ENCODE measurements at regions not wholly inside any gene's neighbourhood (a gene's known extent, or its start where the extent isn't known, plus 50 kb on each side); places are given as distances from the start of the nearest gene placed in this dataset.

DNA sequence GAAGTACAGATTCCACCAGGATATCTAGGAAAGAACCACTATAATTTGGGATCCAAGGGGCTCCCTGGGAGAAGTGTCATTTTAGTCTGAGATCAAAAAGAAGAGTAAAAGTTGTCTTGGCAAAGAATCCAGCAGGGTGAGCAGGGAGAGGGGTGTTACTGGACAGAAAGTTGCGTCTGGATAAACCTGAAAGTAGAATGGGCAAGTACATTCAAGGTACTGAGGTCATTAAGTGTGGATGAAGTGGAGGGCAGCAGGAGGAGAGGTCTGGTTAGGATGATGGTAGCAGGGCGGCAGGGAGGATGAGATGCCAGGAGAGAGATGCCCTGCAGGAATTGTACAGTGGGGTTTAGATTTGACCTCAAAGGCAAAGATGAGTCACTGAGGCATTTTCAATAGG, 253.3 kb downstream of the KLF13 start:
- intact Hi-C loops (cut with micrococcal nuclease): no loop called here
- Mint-ChIP-seq H3K4me1 (ENCODE audit: low read depth) (no peaks in the 10 kb centered on the region), H3K4me3 (no peak overlapping the region), H3K27me3 (peaks cover 12% of the 10 kb centered on the region), H3K36me3 (ENCODE audit: low read depth) (no peaks in the 10 kb centered on the region), H3K9me3 (peaks cover 23% of the 10 kb centered on the region), H3K27ac (no peak overlapping the region)
- DNase-seq (no peak), ATAC-seq (no peak)
- ChIA-PET CTCF (no interaction called here), POLR2A (no interaction called here)
- TF ChIP-seq, protein P1, sequence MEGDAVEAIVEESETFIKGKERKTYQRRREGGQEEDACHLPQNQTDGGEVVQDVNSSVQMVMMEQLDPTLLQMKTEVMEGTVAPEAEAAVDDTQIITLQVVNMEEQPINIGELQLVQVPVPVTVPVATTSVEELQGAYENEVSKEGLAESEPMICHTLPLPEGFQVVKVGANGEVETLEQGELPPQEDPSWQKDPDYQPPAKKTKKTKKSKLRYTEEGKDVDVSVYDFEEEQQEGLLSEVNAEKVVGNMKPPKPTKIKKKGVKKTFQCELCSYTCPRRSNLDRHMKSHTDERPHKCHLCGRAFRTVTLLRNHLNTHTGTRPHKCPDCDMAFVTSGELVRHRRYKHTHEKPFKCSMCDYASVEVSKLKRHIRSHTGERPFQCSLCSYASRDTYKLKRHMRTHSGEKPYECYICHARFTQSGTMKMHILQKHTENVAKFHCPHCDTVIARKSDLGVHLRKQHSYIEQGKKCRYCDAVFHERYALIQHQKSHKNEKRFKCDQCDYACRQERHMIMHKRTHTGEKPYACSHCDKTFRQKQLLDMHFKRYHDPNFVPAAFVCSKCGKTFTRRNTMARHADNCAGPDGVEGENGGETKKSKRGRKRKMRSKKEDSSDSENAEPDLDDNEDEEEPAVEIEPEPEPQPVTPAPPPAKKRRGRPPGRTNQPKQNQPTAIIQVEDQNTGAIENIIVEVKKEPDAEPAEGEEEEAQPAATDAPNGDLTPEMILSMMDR (IDR thresholded peaks at IDR 0.05): no peak

GRCh38 chr15:31584195-31584594, 257.6 kb downstream of the KLF13 start:
- ChIA-PET POLR2A (no interaction called here), CTCF (no interaction called here)
- H3K36me3 Mint-ChIP-seq (ENCODE audit: low read depth): no peaks in the 10 kb centered on the region
- H3K4me3 Mint-ChIP-seq: no peak overlapping the region
- intact Hi-C loops (cut with micrococcal nuclease): no loop called here
- H3K9me3 Mint-ChIP-seq: peaks cover 23% of the 10 kb centered on the region
- ATAC-seq (no peak), DNase-seq (no peak)
- no peaks in the 10 kb centered on the region for H3K4me1 Mint-ChIP-seq (ENCODE audit: low read depth)
- H3K27ac Mint-ChIP-seq: no peak overlapping the region
- TF ChIP-seq, protein P1 (IDR thresholded peaks at IDR 0.05): no peak
- H3K27me3 Mint-ChIP-seq: peaks cover 18% of the 10 kb centered on the region

- H3K4me3 Mint-ChIP-seq: no peak overlapping the region
- no peak for ATAC-seq
- H3K27me3 Mint-ChIP-seq: peaks cover 18% of the 10 kb centered on the region
- TF ChIP-seq, protein P1 (IDR thresholded peaks at IDR 0.05): no peak
- CTCF ChIA-PET: interaction anchor here (0.9 kb wide), 1 partner anchor 9 kb away, joined by 3 read pairs; no protein-coding TSS in a partner anchor
- no peaks in the 10 kb centered on the region for H3K4me1 Mint-ChIP-seq (ENCODE audit: low read depth)
- H3K36me3 Mint-ChIP-seq (ENCODE audit: low read depth): no peaks in the 10 kb centered on the region
- intact Hi-C loops (cut with micrococcal nuclease): no loop called here
- H3K27ac Mint-ChIP-seq: no peak overlapping the region
- no peak for DNase-seq
- POLR2A ChIA-PET: interaction anchor here (0.6 kb wide), 1 partner anchor 38 kb away, joined by 3 read pairs; no protein-coding TSS in a partner anchor
- peaks cover 19% of the 10 kb centered on the region for H3K9me3 Mint-ChIP-seq
Observed at GRCh38 chr15:31585240-31585639, 258.6 kb downstream of the KLF13 start.

DNA sequence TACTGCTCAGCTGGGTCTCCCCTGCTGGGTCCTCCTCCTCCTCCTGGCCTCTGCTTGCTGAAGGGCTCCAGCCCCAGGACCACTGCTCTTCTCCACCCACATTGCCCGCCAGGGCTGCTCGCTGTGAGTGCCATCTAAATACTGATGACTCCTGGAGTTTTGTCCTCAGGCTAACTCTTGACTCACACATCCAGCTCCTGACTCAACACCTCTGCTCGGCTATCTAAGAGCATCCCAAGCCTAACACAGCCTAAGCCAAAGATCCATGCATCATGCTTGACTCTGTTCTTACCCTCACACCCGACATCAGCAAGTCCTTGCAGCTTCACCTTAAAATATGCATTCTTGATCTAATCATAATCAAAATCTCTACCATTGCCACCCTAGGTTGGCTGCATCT, 260.2 kb downstream of the KLF13 start:
- peaks cover 17% of the 10 kb centered on the region for H3K27me3 Mint-ChIP-seq

GRCh38 chr15:31587583-31587982, 260.9 kb downstream of the KLF13 start:
- Mint-ChIP-seq H3K9me3 (peaks cover 8% of the 10 kb centered on the region), H3K27me3 (peaks cover 11% of the 10 kb centered on the region), H3K36me3 (ENCODE audit: low read depth) (no peaks in the 10 kb centered on the region), H3K4me3 (no peak overlapping the region), H3K4me1 (ENCODE audit: low read depth) (no peaks in the 10 kb centered on the region), H3K27ac (no peak overlapping the region)
- CTCF ChIA-PET: no interaction called here
- TF ChIP-seq, protein P1 (IDR thresholded peaks at IDR 0.05): no peak
- intact Hi-C loops (cut with micrococcal nuclease): no loop called here
- POLR2A ChIA-PET: no interaction called here
- ATAC-seq (no peak), DNase-seq (no peak)

More for the DNA sequence above, 260.2 kb downstream of the KLF13 start:
- DNase-seq (no peak), ATAC-seq (no peak)
- no peak overlapping the region for H3K27ac Mint-ChIP-seq
- H3K4me1 Mint-ChIP-seq (ENCODE audit: low read depth): no peaks in the 10 kb centered on the region
- ChIA-PET CTCF (no interaction called here), POLR2A (no interaction called here)
- TF ChIP-seq, protein P1 (IDR thresholded peaks at IDR 0.05): no peak
- H3K9me3 Mint-ChIP-seq: peaks cover 14% of the 10 kb centered on the region
- H3K4me3 Mint-ChIP-seq: no peak overlapping the region
- intact Hi-C loops (cut with micrococcal nuclease): no loop called here
- no peaks in the 10 kb centered on the region for H3K36me3 Mint-ChIP-seq (ENCODE audit: low read depth)

All from activated CD8-positive, alpha-beta T cell treated with anti-CD3 and anti-CD28 coated beads for 36 hours (primary cell).